DMS53 treated with DMSO at 0.1 percent for 48 hours (cell line): ENCODE measurements at regions not wholly inside any gene's neighbourhood (a gene's known extent, or its start where the extent isn't known, plus 50 kb on each side); places are given as distances from the start of the nearest gene placed in this dataset.

ENCODE experiments used
- DNase-seq: peaks from one replicate; lab custom pipeline; 2025; ENCODE audit not compliant: unreplicated experiment; lab: John Stamatoyannopoulos, UW

- DNase-seq = no peak
These were observed 622.6 kb downstream of the ADGRL2 start for GRCh38 chr1:82423174-82423815.

- DNase-seq = no peak
These were observed 621.0 kb downstream of the ADGRL2 start for GRCh38 chr1:82421782-82422181.

GRCh38 chr1:82420584-82420983, 619.9 kb downstream of the ADGRL2 start:
- DNase-seq = no peak

GRCh38 chr1:82411605-82412004, 610.9 kb downstream of the ADGRL2 start:
- no peak for DNase-seq

- no peak for DNase-seq
These were observed 604.6 kb downstream of the ADGRL2 start for GRCh38 chr1:82405333-82405732.

- no peak for DNase-seq
These were observed 600.4 kb downstream of the ADGRL2 start for GRCh38 chr1:82401116-82401515.

- DNase-seq = no peak
These were observed 599.8 kb downstream of the ADGRL2 start for GRCh38 chr1:82400521-82400920.

- DNase-seq = no peak
These were observed 598.4 kb downstream of the ADGRL2 start for GRCh38 chr1:82399093-82399492.

GRCh38 chr1:82398357-82398756, 597.6 kb downstream of the ADGRL2 start:
- DNase-seq = no peak

GRCh38 chr1:82395440-82395839, 594.7 kb downstream of the ADGRL2 start:
- no peak for DNase-seq

GRCh38 chr1:82392946-82393345, 592.2 kb downstream of the ADGRL2 start:
- DNase-seq = no peak

GRCh38 chr1:82392513-82392912, 591.8 kb downstream of the ADGRL2 start:
- no peak for DNase-seq

- no peak for DNase-seq
These were observed 591.0 kb downstream of the ADGRL2 start for GRCh38 chr1:82391712-82392111.

GRCh38 chr1:82390627-82391026, 589.9 kb downstream of the ADGRL2 start:
- no peak for DNase-seq

- no peak for DNase-seq
These were observed 587.9 kb downstream of the ADGRL2 start for GRCh38 chr1:82388679-82389078.

GRCh38 chr1:82387012-82387366, 586.3 kb downstream of the ADGRL2 start:
- DNase-seq = no peak

- DNase-seq = no peak
These were observed 585.8 kb downstream of the ADGRL2 start for GRCh38 chr1:82386365-82387011.

GRCh38 chr1:82384776-82385175, 584.0 kb downstream of the ADGRL2 start:
- DNase-seq = no peak

- DNase-seq = no peak
These were observed 576.6 kb downstream of the ADGRL2 start for GRCh38 chr1:82377201-82377884.

GRCh38 chr1:82373710-82374109, 573.0 kb downstream of the ADGRL2 start:
- DNase-seq = no peak

GRCh38 chr1:82371844-82372498, 571.2 kb downstream of the ADGRL2 start:
- no peak for DNase-seq

GRCh38 chr1:82367456-82367855, 566.7 kb downstream of the ADGRL2 start:
- DNase-seq = no peak
